Gastroesophageal sphincter (tissue), 3 donors: ENCODE measurements at regions not wholly inside any gene's neighbourhood (a gene's known extent, or its start where the extent isn't known, plus 50 kb on each side); places are given as distances from the start of the nearest gene placed in this dataset.

ENCODE experiments used
- EP300 ChIP-seq: sonication (generic); formaldehyde crosslinking; IDR thresholded peaks from one replicate; pipeline ENCODE4 v1.6.1; 2017; ENCODE audit warnings: antibody characterized with exemption, mild to moderate bottlenecking
- POLR2A ChIP-seq, 2 donors: fragments of 450-650 bp; IDR thresholded peaks; one replicate each; pipeline ENCODE4 v1.6.1; 2017; ENCODE audit warnings: antibody characterized with exemption in 2 of 2, mild to moderate bottlenecking in 2 of 2, moderate library complexity in 1 of 2
- POLR2AphosphoS5 ChIP-seq: sonication (generic); formaldehyde crosslinking; IDR thresholded peaks from one replicate; pipeline ENCODE4 v1.6.1; 2017; ENCODE audit warnings: antibody characterized with exemption
- TF ChIP-seq, protein P1 (sequence below), 4 experiments: fragments of 200-600 bp in 2 of 4; fragments of 450-650 bp in 2 of 4; sonication (generic) in 1 of 4; IDR thresholded peaks; one replicate each; pipeline ENCODE4 v1.5.1; 2017 to 2019; ENCODE audit warnings: antibody characterized with exemption in 4 of 4, mild to moderate bottlenecking in 2 of 4, moderate library complexity in 2 of 4

DNA sequence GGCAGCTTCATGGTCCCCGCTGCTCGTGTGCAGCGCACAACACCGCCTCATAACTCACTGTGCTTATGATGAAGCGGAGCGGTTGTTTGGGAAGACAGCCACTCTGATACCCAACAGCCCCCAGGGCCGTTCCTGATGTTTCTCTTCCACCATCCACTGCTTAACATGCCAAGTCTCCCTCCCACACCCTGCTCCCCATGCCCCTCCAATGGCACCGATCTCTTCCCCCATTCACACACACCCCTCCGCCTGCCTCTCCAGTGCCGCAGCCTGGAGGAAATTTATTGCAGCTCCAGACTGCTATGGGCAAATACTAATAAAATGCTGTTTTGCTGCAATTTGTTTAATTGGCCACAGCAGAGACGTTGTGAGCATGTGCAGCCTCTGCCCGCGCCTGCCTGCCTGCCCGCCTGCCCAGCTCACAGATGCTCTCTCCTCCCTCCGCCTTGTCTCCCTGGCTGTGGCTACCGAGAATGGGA is 80.3 kb upstream of the LHX1 start:
- TF ChIP-seq POLR2AphosphoS5 (no peak), POLR2A (IDR thresholded peaks at IDR 0.05) (no peak), EP300 (no peak)
- TF ChIP-seq, protein P1, sequence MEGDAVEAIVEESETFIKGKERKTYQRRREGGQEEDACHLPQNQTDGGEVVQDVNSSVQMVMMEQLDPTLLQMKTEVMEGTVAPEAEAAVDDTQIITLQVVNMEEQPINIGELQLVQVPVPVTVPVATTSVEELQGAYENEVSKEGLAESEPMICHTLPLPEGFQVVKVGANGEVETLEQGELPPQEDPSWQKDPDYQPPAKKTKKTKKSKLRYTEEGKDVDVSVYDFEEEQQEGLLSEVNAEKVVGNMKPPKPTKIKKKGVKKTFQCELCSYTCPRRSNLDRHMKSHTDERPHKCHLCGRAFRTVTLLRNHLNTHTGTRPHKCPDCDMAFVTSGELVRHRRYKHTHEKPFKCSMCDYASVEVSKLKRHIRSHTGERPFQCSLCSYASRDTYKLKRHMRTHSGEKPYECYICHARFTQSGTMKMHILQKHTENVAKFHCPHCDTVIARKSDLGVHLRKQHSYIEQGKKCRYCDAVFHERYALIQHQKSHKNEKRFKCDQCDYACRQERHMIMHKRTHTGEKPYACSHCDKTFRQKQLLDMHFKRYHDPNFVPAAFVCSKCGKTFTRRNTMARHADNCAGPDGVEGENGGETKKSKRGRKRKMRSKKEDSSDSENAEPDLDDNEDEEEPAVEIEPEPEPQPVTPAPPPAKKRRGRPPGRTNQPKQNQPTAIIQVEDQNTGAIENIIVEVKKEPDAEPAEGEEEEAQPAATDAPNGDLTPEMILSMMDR (IDR thresholded peaks at IDR 0.05), result no peak
